Stimulated activated CD8-positive, alpha-beta memory T cell treated with anti-CD3 and anti-CD28 coated beads, Interleukin-4, amount 100 ng/mL, for 48 hours (primary cell): ENCODE measurements at regions not wholly inside any gene's neighbourhood (a gene's known extent, or its start where the extent isn't known, plus 50 kb on each side); places are given as distances from the start of the nearest gene placed in this dataset.

Experiments
- DNase-seq: peaks from one replicate; pipeline ENCODE4 v3.0.0-alpha.2; 2020

GRCh38 chr20:23228912-23229311 is 121.7 kb upstream of the NXT1 start:
- DNase-seq, result no peak

DNA sequence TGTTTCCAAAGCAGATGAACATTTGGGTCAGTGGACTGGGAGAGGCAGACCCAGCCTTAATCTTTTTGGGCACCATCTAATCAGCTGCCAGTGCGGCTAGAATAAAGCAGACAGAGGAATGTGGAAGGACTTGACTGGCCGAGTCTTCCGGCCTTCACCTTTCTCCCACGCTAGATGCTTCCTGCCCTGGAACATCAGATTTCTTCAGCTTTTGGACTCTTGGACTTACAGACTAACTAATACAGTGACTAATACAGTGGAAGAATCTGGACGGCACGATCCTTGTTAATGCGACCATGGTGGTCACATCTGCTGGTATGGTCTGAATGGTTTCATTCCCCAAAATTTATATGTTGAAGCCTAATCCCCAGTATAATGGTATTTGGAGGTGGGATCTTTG is 122.6 kb upstream of the NXT1 start:
- DNase-seq, result no peak

DNA sequence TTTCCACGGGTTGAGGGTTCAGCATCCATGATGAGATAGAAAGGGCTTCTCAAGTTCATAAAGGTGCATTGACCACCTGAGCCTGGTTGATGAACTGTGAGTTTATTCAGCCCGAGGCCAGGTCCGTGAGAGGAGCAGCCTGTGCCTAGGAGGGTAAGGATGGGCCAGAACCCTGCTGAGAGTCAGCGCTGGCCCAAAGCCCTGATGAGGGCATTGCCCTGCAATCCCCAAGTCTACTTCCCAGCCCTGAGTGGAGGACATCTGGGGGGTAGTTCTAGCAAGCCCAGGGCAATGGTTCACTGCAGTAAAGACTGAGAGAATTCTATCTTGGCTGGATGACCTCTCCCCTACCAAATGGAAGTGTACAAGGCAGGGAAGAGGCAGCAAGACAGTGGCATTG is 123.3 kb upstream of the NXT1 start:
- no peak for DNase-seq

- DNase-seq, result no peak
These were observed 123.9 kb upstream of the NXT1 start for GRCh38 chr20:23226612-23227265.

DNA sequence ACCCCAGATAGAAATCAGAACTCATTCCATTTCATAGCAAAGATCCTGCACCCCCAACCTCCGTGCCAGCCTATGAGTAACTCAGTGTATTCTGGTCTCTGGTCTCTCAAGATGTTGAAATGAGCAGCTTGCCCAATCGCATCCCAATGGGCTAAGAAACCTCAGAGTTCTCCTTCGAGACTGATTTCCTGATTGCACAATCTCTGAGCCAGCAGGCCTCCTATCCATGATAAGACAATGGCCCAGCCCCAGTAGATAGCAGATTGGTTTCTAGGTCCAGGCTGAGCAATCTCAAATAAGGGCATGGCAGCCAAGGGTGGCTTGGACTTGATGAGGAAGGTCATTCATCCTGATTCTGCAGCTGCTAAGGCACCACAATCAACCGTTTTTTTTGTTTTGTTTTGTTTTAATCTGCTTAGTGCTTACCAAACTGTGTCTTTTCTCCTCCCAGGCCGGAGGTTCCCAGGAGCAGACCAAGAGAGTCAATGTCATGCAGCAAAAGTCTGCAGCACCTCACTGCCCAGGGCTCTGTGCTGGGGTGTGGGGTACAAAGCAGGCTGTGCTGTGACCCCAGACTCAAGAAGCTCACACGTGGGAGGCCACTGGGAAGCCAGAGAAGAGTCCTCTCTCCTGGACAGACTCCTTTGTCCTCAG is 125.1 kb upstream of the NXT1 start:
- no peak for DNase-seq

DNA sequence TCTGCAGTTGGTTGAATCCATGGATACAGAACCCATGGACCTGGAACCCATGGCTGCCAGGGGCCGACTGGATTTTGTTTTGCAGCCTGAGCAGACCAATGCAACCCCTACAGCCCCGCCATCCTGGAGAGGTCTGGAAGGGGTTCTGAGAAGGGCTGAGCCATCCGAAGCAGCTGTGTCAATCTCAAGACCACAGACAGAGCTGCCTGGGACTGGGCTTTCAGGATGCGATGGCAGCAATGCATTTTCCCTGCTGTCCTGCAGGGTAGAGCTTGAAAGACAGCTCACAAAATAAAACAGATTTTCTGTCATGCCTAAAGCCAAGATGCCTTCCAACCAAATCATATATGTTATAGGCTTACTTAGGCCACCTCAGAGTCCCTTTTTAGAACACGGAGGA is 125.8 kb upstream of the NXT1 start:
- DNase-seq, result no peak

GRCh38 chr20:23223908-23224580 is 126.5 kb upstream of the NXT1 start:
- no peak for DNase-seq

- no peak for DNase-seq
These were observed 127.9 kb upstream of the NXT1 start for GRCh38 chr20:23222531-23223200.

- no peak for DNase-seq
These were observed 130.9 kb upstream of the CD93 start for GRCh38 chr20:23217023-23217422.

DNA sequence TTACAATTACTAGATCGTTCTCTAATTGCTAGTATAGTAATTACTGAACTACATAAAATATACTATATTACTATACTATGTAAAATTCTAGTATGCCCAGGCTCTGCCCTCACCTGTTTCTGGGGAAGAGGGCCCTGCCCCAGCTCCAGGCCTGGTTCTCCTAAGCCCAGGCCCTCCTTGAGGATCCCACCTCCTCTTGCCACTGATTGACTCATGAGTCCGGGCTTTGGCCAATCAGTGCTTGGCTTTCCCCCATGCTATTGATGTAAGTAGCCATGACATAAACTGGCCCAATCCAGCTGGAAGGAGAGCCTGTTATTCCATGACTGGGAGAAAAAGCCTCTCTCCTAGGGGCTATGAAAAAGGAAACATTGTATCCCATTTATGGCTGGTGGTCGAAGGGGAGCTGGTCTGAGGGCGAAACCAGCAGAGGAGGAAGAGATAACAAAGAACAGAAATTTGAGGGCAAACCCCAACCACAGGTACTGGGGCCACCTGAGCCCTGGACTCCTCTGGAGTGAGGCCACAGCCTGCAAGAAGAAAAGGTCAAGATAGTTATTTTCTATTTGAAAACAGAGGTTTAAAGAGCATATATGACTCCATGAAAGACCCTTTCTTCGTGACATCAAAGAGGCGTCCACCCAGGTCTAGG is 129.3 kb upstream of the CD93 start:
- no peak for DNase-seq

DNA sequence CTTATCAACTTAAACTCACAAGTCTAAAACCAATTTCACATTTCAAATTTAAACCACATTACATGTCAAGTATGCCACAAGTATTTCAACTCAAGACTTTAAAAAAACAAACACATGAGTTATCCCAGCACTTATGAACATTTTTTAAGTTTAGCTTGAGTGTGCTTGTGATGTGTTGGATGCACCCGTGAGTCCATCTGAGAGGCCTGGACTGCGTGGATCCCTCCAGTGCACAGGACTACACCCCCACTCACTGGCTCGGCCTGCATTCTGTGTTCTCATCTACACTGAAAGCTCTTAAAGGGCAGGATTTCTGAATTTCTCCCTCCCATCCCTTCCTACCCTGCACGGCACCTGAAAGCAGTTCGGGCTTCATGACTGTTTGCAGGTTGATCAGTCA is 128.8 kb upstream of the CD93 start:
- DNase-seq, result no peak

DNA sequence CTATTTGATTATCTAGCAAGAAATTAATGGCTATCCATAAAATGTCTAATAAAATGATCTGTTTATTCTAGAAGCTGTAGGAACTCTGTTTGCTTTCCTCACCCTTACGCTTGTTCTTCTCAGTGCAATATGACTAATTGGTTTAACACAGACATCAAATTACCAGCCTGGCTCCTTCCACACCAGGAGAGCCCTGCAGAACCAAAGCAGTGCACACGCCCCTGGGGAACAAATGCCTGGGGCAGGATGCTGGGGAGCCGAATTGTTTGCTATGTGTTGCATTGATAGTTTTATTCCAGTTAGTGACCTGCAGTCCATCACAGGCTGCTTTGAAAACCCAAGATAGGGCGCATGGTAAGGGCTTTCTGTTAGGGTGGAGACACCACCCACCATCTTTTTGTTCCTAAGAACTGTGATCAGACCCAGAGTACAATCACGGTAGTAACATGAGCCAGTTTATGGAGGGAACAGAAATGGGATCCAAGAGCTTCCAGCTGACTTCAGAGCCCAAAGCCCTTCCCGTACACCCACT is 126.4 kb upstream of the CD93 start:
- no peak for DNase-seq

- DNase-seq, result no peak
These were observed 125.9 kb upstream of the CD93 start for GRCh38 chr20:23212011-23212410.

GRCh38 chr20:23211164-23211563 is 125.0 kb upstream of the CD93 start:
- DNase-seq, result no peak

GRCh38 chr20:23207826-23208540 is 121.9 kb upstream of the CD93 start:
- no peak for DNase-seq

DNA sequence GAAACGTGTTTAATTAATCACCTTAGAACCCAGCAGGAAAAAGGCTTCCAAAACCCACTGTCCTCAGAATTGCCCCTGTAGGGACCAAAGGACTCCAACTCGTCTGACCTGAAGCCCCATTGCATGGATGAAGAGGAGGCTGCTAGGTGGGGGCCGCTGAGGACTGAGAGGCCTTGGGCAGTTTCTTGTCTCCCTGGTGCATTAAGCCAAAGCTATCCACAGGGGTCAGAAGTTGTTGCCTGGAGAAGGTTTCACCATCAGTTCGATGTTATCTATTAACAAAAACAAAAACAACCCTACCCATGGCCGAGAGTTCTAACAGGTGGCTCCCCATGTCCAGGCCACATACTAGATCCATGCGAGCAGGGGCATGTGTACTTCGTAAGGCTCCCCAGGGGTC is 120.9 kb upstream of the CD93 start:
- DNase-seq, result no peak

DNA sequence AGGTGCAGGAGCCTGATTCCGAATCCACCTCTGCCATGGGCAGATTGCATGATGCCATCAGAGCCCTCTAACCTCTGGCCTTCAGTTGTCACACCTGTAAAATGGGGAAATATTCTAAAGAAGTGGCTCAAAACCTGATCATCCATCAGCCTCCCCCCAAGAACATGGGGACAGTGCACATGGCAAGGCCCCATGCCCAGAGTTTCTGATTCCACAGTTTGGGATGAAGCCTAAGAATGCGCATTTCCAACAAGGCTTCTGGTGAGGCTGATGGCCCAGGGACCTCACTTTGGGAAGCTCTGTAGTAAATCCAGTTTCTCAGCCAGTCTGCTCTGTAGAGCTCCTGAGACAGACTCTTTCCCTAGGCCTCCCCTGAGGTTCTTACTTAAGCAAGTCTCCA is 119.9 kb upstream of the CD93 start:
- no peak for DNase-seq

- no peak for DNase-seq
These were observed 119.5 kb upstream of the CD93 start for GRCh38 chr20:23205611-23206041.

DNA sequence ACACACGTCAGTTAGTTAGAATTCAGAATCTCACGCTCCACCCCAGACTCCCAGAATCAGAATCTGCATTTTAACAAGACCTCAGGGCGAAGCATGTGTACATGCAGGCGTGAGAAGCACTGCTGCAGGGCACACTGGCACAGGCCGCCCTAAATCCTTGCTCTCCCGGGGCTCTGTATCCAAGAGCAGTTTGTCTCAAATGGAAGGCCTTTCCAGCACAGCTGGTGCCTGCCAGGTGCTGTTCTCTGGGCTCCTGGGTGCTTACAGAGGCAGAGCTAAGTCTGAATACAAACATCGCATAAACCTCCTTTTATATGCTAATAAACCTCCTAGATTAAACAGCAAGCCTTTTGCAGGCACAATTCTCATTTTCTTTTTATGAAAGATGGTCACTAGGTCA is 119.1 kb upstream of the CD93 start:
- no peak for DNase-seq

DNA sequence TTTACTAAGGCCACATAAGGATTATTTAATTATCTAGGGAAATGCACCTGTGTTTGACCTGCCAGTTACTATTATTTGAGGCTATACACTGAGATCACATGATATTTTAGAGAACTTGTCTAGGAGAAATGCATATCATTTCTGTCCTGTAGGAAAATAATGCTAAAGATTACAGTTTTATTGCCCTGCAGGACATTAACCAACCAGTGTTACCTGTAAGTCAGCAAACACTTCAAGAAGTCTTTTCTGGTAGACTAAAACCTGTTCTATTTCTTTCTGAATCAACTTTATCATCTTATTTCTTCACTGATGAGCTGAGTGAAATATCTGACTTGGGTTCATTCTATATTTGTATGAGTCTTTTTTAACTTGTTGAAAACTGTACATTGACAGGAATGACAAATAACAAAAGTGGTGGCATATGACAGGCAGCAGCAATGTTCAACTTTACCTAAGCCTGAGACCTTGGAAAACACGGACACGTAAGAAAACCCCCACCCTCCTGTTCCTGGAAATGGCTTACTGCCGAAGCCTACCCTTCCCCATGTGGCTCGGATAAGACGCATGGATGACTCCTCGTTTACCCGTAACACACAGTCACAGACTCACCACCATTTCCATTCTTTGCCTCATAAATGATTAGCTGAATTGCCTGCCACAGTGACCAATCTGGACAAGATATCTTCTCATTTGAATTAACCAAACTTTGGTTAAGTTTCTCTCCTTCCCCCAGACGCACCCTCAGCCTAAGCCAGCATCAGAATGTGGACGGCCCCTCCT is 118.0 kb upstream of the CD93 start:
- DNase-seq, result no peak

GRCh38 chr20:23203310-23203709 is 117.2 kb upstream of the CD93 start:
- DNase-seq, result no peak

- DNase-seq, result no peak
These were observed 115.5 kb upstream of the CD93 start for GRCh38 chr20:23201658-23202057.
